Right lobe of liver (tissue), 6 donors: ENCODE measurements at regions not wholly inside any gene's neighbourhood (a gene's known extent, or its start where the extent isn't known, plus 50 kb on each side); places are given as distances from the start of the nearest gene placed in this dataset.

Experiments
- ATAC-seq, 4 donors: fragments of 200-7000 bp; cut with Tn5 transposase; one replicate each; pipeline ENCODE4 v1.9.1; 2020; ENCODE audit warnings: mild to moderate bottlenecking in 4 of 4, moderate library complexity in 4 of 4
- DNase-seq, 3 donors: peaks; one replicate each; pipeline ENCODE4 v3.0.0-alpha.2; 2020
- H3K27ac ChIP-seq, 3 donors: fragments of 200-600 bp; one replicate each; pipeline ENCODE4 v1.8.0; 2022
- H3K27me3 ChIP-seq, 2 donors: fragments of 200-600 bp; one replicate each; pipeline ENCODE4 v1.8.0; 2022
- H3K36me3 ChIP-seq, 4 donors: fragments of 200-600 bp; sonication (generic) in 1 of 4; one replicate each; pipeline versions ENCODE4 v1.5.1 to v1.8.0; 2017 to 2022; ENCODE audit warnings: control low read depth in 1 of 4
- H3K4me1 ChIP-seq, 4 donors: fragments of 200-600 bp; sonication (generic) in 1 of 4; one replicate each; pipeline versions ENCODE4 v1.5.1 to v1.8.0; 2017 to 2022; ENCODE audit warnings: control low read depth in 1 of 4
- H3K4me3 ChIP-seq, 3 donors: fragments of 200-600 bp; one replicate each; pipeline ENCODE4 v1.8.0; 2022
- H3K9me3 ChIP-seq, 4 donors: fragments of 200-600 bp; sonication (generic) in 1 of 4; one replicate each; pipeline versions ENCODE4 v1.5.1 to v1.8.0; 2017 to 2022; ENCODE audit warnings: control low read depth in 1 of 4
- CTCF ChIP-seq, 4 donors: fragments of 200-600 bp in 3 of 4; fragments of 450-650 bp in 1 of 4; IDR thresholded peaks; one replicate each; pipeline versions ENCODE4 v1.5.1 to v1.8.0; 2016 to 2022; ENCODE audit warnings: antibody characterized with exemption in 4 of 4, mild to moderate bottlenecking in 2 of 4
- POLR2A ChIP-seq: fragments of 450-650 bp; IDR thresholded peaks from one replicate; pipeline ENCODE4 v1.6.1; 2017; ENCODE audit warnings: antibody characterized with exemption, mild to moderate bottlenecking
- WGBS: methylation state at CpG from one replicate; pipeline ENCODE4 v1.1.6; 2018; ENCODE audit warnings: low coverage, low lambda C conversion rate; ENCODE audit not compliant: insufficient coverage; ENCODE audit errors: missing lambda C conversion rate; 5-methylcytosine and 5-hydroxymethylcytosine counted together
- intact Hi-C, 2 donors: fragments of 100-400 bp; cut with DNase I; formaldehyde crosslinking; loops; one replicate each; pipeline versions ENCODE4 v1.11.2 to v1.14.1; 2022
- donor health status: DM: no; HTN: yes; CAD: no.
- donor health status: DM: no; HTN: no; CAD: no.
- donor health status: DM: no; HTN: no; CAD: no.
- donor health status: DM: no; HTN: yes; CAD: no.
- donor health status: DM: no; HTN: yes; CAD: no.

DNA sequence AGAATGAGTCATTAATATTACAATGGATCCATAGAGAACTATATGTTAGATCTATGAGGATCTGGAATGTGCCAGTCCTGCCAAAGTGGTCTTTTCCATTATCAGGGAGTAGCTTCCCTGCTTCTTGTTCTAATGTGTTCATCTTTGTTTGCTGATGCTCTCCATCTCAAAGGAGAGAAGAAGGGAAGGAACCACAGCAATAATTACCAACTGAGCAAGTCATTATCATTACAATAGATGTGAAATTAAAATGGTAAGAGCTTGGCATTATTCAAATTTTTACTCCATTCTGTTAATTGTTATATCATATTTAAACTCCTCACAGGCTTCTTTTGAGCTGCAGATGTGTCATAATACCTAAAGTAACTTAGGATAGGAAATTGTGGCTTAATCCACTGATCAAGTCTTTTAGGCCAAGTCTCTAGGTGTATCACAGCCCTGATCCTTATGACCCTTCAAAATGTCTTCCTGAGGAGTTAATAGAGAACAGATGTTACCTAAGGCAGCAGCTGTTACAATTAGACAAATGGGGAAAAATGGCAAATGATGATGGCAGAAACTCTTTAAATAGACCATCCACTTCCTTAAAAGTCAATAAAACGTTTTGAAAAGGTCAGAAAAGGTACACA is 1492.7 kb upstream of the IGFBP7 start:
- no peak for DNase-seq
- TF ChIP-seq CTCF (IDR thresholded peaks at IDR 0.05) (no peak), POLR2A (no peak)
- Histone ChIP-seq H3K4me1 (no peaks in the 10 kb centered on the region), H3K27me3 (no peaks in the 10 kb centered on the region), H3K4me3 (no peak overlapping the region), H3K36me3 (no peaks in the 10 kb centered on the region), H3K27ac (no peak overlapping the region), H3K9me3 (no peaks in the 10 kb centered on the region)
- no peak for ATAC-seq
- intact Hi-C loops: no loop called here
- WGBS: 4% methylated on average over 1 of the region's 1 CpG

DNA sequence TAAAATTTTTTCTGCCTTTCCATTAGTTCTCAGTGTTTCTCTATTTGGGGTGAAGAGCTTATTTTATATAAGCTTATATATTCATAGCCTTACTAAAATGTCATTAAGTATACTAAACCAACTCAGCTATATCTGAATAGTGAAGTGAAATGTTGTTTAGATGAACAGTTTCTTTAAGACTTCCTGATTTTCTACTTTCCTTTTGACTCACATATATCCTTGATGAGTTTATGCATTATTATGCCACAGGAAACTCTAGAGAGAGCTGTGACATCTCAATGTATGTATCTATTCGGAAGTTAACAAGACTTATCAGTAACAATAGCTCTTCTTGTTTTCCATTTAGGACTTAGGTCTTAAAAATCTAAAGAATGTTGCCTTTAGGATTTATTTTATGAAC is 1491.8 kb upstream of the IGFBP7 start:
- TF ChIP-seq POLR2A (no peak), CTCF (IDR thresholded peaks at IDR 0.05) (no peak)
- DNase-seq (no peak), ATAC-seq (no peak)
- WGBS: 9% methylated on average over 1 of the region's 1 CpG
- intact Hi-C loops: no loop called here
- H3K36me3 ChIP-seq: no peaks in the 10 kb centered on the region
- H3K9me3 ChIP-seq: no peaks in the 10 kb centered on the region
- no peak overlapping the region for H3K4me3 ChIP-seq
- no peaks in the 10 kb centered on the region for H3K4me1 ChIP-seq
- H3K27me3 ChIP-seq: no peaks in the 10 kb centered on the region
- H3K27ac ChIP-seq: no peak overlapping the region

DNA sequence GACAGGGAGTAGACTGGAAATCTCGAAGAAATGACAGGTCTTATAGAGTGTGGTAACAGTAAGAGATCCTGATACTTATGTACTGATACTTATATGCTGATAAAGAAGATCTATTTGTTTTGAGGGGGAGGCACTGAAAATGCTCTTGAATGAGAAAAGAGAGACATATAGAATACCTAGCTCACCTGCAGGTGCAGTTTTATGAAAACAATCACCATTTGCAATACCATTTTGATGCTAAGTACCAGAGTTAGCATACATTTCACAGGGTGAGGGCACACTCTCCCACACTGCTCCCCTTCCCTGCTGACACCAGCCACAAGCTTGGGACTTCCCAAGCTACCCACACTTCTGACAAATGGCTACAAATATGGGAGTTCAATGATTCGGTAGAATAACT is 1490.1 kb upstream of the IGFBP7 start:
- H3K9me3 ChIP-seq: no peaks in the 10 kb centered on the region
- no peaks in the 10 kb centered on the region for H3K36me3 ChIP-seq
- H3K4me3 ChIP-seq: no peak overlapping the region
- H3K27ac ChIP-seq: no peak overlapping the region
- WGBS: 44% methylated on average over 2 of the region's 2 CpGs
- TF ChIP-seq POLR2A (no peak), CTCF (IDR thresholded peaks at IDR 0.05) (no peak)
- ATAC-seq: no peak
- no peaks in the 10 kb centered on the region for H3K27me3 ChIP-seq
- no peaks in the 10 kb centered on the region for H3K4me1 ChIP-seq
- intact Hi-C loops: no loop called here
- no peak for DNase-seq

DNA sequence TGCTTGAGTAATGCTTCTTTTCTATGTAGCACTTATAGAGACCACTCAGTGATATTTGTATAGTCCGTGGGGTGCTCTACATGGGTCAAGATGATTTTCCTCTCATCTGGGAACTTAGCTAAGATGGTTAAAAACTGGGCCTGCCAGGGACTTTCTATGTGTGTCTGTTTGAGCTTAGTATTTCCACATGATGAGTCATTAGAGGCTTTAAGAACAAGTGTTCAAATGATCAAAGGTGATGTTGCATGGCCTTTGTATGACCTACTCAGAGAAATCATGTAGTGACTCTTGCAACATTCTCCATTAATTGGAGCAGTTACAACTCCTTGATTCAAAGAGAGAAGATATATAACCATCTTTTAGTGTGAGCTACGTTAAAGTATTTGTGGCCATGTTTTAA is 1480.5 kb upstream of the IGFBP7 start:
- ATAC-seq (no peak), DNase-seq (no peak)
- TF ChIP-seq POLR2A: no peak
- no peak for TF ChIP-seq CTCF (IDR thresholded peaks at IDR 0.05)
- H3K27me3 ChIP-seq: no peaks in the 10 kb centered on the region
- 35% methylated on average over 2 of the region's 2 CpGs for WGBS
- H3K36me3 ChIP-seq: no peaks in the 10 kb centered on the region
- no peak overlapping the region for H3K4me3 ChIP-seq
- no peaks in the 10 kb centered on the region for H3K4me1 ChIP-seq
- intact Hi-C loops: no loop called here
- no peak overlapping the region for H3K27ac ChIP-seq
- no peaks in the 10 kb centered on the region for H3K9me3 ChIP-seq

GRCh38 chr4:58587856-58588255 is 1477.7 kb upstream of the IGFBP7 start:
- ATAC-seq: no peak
- no peak overlapping the region for H3K27ac ChIP-seq
- no peak for DNase-seq
- intact Hi-C loops: no loop called here
- no peaks in the 10 kb centered on the region for H3K9me3 ChIP-seq
- no peak overlapping the region for H3K4me3 ChIP-seq
- no peak for TF ChIP-seq POLR2A
- TF ChIP-seq CTCF (IDR thresholded peaks at IDR 0.05): no peak
- no peaks in the 10 kb centered on the region for H3K27me3 ChIP-seq
- H3K36me3 ChIP-seq: no peaks in the 10 kb centered on the region
- H3K4me1 ChIP-seq: no peaks in the 10 kb centered on the region
- 53% methylated on average over 6 of the region's 6 CpGs for WGBS
